Right cardiac atrium (tissue), 5 donors: ENCODE measurements at regions not wholly inside any gene's neighbourhood (a gene's known extent, or its start where the extent isn't known, plus 50 kb on each side); places are given as distances from the start of the nearest gene placed in this dataset.
"Not testable (repeated sequence)": the region's sequence is repeated elsewhere in the genome, so short reads cannot be mapped to it uniquely, and the experiment has no call there.

Experiments
- ATAC-seq, 2 donors: fragments of 200-7000 bp; cut with Tn5 transposase; one replicate each; pipeline versions ENCODE4 v1.8.0 to v1.9.1; 2020; ENCODE audit warnings: moderate library complexity in 2 of 2, mild to moderate bottlenecking in 1 of 2
- DNase-seq, 3 donors: peaks; one replicate each; pipeline ENCODE4 v3.0.0-alpha.2; 2020
- H3K27ac ChIP-seq: one replicate; pipeline ENCODE4 v1.5.1; 2013; ENCODE audit warnings: mild to moderate bottlenecking, low read length, control low read depth, moderate library complexity
- H3K27me3 ChIP-seq: one replicate; pipeline ENCODE4 v1.6.1; 2013; ENCODE audit not compliant: control insufficient read depth, insufficient read depth
- H3K4me1 ChIP-seq: one replicate; pipeline ENCODE4 v1.6.1; 2013; ENCODE audit warnings: low read length; ENCODE audit not compliant: control insufficient read depth, insufficient read depth
- H3K4me3 ChIP-seq: one replicate; pipeline ENCODE4 v1.5.1; 2013; ENCODE audit warnings: low read length, control low read depth
- H3K9me3 ChIP-seq: one replicate; pipeline ENCODE4 v1.6.1; 2013; ENCODE audit warnings: low read length; ENCODE audit not compliant: control insufficient read depth
- WGBS: extraction: QIAGEN DNeasy Blood & Tissue Kit; methylation state at CpG from one replicate; pipeline ENCODE4 v1.1.7; 2013; 5-methylcytosine and 5-hydroxymethylcytosine counted together
- intact Hi-C, 4 donors: fragments of 100-400 bp; cut with DNase I; formaldehyde crosslinking; loops; one replicate each; pipeline versions ENCODE4 v1.11.0 to v1.14.0; 2022 to 2023
- donor health status: healthy with polysubstance abuse.
- donor health status: DM: no; HTN: yes; CAD: no.
- donor health status: DM: no; HTN: no; CAD: no.
- donor health status: DM: no; HTN: yes; CAD: no; lungs with severe emphysema.
- donor health status: DM: yes; HTN: yes; CAD: no.

DNA sequence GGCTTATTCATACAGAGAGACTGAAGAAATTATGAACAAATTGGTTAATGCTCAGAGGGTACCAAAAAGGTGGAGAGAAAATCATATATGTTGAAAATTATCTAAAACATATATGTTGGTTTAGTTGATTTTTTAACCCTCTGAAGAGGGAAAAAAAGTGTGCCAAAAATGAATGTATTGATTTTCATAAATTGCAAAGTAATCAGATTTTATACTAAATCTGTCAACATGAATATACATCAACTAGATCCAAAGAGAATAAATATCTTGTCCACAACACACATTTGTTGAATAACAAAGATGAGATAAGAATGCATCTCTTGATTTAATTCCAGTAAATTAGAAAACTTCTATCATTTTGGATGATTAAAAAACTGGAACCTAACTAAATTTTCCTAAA is 125.3 kb upstream of the TACR3 start:
- no peak overlapping the region for H3K4me3 ChIP-seq
- no peaks in the 10 kb centered on the region for H3K9me3 ChIP-seq
- no peaks in the 10 kb centered on the region for H3K27me3 ChIP-seq
- no peaks in the 10 kb centered on the region for H3K4me1 ChIP-seq
- intact Hi-C loops = no loop called here
- H3K27ac ChIP-seq = no peak overlapping the region
- ATAC-seq (no peak), DNase-seq (no peak)

DNA sequence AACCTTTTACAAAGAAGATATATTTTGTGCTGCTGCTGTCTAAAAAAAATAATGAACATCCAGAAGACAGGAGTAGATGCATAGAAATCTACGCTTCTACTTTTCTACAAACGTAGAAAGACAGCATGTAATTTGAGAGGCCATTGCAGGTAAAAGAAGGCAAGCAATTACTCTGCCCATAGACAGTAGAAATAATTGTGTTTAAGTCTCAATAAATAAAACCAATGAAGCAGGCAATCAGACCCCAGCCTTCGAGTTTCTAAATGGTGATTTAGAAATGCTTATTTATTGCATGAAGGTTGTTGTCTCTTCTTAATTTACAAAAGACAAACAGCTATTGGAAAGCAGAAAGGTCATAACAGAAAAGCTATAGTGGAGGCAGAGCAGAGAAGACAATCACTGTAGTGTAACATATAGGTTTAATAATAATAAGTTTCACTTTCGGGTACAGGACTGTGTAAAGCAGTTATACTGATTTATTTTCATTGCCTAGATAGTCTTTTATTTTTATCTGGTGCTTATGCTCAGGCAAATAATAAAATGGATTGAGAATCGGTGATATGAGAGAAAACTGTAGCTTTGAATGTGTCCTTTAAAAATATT is 123.0 kb upstream of the TACR3 start:
- WGBS = 69% methylated on average over 5 of the region's 5 CpGs
- intact Hi-C loops = no loop called here
- Histone ChIP-seq H3K9me3 (no peaks in the 10 kb centered on the region), H3K27me3 (no peaks in the 10 kb centered on the region), H3K27ac (no peak overlapping the region), H3K4me1 (no peaks in the 10 kb centered on the region), H3K4me3 (no peak overlapping the region)
- DNase-seq (no peak), ATAC-seq (no peak)

DNA sequence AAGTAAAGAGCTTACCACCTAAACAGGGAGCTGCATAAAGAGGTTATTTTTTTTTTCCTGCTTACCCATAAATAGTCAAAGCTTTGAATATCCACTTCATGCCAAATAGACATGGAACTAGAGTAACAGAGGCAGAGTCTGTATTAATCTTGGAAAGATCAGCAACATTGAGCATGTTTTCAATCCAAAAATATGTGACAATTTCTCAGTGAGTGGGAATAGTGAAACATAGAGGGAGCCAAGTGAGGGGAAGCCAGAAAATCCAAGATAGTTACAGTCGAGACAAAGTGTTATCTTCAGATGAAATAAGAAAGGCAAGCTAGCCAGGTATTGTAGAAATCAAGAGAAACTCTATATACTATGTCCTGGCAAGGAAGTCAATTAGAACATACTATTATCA is 122.3 kb upstream of the TACR3 start:
- ATAC-seq = no peak
- Histone ChIP-seq H3K4me1 (no peaks in the 10 kb centered on the region), H3K27me3 (no peaks in the 10 kb centered on the region), H3K4me3 (no peak overlapping the region), H3K9me3 (no peaks in the 10 kb centered on the region), H3K27ac (no peak overlapping the region)
- no peak for DNase-seq
- intact Hi-C loops = no loop called here
- WGBS = 40% methylated on average over 1 of the region's 1 CpG

DNA sequence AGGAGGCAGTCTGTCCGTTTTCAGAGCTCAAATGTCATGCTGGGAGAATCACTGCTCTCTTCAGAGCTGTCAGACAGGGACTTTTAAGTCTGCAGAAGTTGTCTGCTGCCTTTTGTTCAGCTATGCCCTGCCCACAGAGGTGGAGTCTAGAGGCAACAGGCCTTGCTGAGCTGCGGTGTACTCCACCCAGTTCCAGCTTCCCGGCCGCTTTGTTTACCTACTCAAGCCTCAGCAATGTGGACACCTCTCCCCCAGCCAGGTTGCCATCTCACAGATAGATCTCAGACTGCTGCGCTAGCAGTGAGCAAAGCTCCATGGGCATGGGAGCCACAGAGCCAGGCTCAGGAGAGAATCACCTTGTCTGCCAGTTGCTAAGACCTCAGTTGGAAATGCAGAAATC is 90.5 kb upstream of the TACR3 start:
- H3K4me3 ChIP-seq, H3K4me1 ChIP-seq, ATAC-seq, H3K9me3 ChIP-seq, intact Hi-C loops, H3K27ac ChIP-seq, H3K27me3 ChIP-seq: not testable (repeated sequence)
- DNase-seq = peak in 1 of 3 donors; percentile 21
- WGBS = 63% methylated on average over 5 of the region's 5 CpGs

DNA sequence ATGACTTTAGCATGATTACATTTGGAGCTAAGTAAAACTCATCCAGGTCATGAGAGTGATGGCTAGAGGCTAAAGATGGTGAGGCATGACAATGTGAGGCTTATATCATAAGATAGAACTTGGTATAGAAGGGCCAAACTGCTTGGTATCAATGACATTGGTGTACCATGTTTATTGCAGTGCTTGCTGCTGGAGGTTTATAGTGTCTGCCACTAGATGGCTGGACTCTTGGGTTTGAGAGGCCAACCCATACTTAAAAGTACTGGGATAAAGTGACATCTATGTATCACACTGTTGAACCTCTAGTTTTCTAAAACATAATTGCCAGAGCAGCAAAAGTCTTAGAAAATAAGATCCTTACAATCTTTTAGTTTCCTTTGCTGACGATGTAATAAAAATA is 83.0 kb upstream of the TACR3 start:
- ATAC-seq (no peak), DNase-seq (no peak)
- no peak overlapping the region for H3K4me3 ChIP-seq
- no peak overlapping the region for H3K27ac ChIP-seq
- H3K9me3 ChIP-seq = no peaks in the 10 kb centered on the region
- no peaks in the 10 kb centered on the region for H3K4me1 ChIP-seq
- H3K27me3 ChIP-seq = no peaks in the 10 kb centered on the region
- intact Hi-C loops = no loop called here
- 84% methylated on average over 1 of the region's 1 CpG for WGBS

DNA sequence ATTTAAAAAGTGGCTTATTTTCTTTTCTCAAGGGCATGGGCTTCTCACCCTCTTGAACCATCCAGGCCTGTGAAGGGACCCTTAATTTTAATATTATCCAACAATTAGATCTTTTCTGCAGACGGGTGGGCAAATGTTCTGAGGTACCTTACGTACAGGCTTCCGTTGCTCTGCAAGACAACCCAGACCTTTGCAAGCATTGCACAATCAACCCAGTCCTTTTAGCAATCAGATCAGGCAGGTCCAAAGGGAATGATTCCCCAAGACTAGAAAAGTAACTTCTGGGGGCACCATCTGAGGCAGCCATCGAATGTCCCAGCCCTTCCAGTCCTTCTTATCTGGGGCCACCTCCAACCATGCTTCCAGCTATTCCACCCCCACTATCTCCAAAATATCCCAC is 67.3 kb upstream of the TACR3 start:
- Histone ChIP-seq H3K4me3 (no peak overlapping the region), H3K4me1 (no peaks in the 10 kb centered on the region), H3K9me3 (no peaks in the 10 kb centered on the region), H3K27me3 (no peaks in the 10 kb centered on the region), H3K27ac (no peak overlapping the region)
- intact Hi-C loops = no loop called here
- ATAC-seq = no peak
- no peak for DNase-seq
- 86% methylated on average over 4 of the region's 4 CpGs for WGBS

DNA sequence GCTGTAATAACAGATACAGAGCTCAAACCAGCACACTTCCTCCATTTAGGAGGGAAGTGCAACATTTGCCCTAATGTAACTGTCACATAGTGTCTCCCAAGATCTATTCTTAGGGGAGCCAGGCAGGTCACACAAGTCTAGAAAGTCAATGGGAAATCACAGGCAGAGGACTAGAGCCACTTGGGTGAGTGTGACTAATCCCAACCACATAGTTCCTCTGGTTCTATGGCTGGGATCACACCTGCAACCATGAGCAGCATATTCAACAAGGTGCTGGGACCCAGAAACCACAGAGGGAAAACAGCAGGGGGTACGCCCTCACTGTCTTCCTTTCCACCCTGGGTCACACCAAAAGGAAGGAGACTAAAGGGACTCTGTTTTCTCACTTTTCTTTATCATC is 66.8 kb upstream of the TACR3 start:
- no peaks in the 10 kb centered on the region for H3K4me1 ChIP-seq

DNA sequence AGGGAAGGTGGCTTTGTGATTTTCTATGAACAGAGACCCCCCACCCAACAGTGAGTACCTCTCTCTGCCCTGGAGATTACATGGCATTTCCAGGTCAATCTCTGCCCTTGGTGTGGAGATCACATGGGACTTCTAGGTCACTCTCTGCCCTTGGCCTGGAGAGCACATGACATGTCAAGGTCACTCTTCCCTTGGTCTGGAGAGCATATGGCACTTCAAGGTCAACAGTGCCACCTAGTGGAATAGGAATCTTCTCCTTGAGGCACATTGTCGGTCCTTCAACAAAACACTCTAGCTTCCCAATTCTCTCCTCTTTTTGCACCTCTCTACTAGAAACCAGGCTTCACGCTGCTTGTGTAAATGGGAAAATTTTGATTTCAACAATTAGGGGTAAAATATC is 66.2 kb upstream of the TACR3 start:
- ATAC-seq (no peak), DNase-seq (no peak)
- 72% methylated on average over 2 of the region's 2 CpGs for WGBS
- intact Hi-C loops = no loop called here
- no peaks in the 10 kb centered on the region for H3K9me3 ChIP-seq
- no peaks in the 10 kb centered on the region for H3K27me3 ChIP-seq
- H3K4me3 ChIP-seq = no peak overlapping the region
- H3K27ac ChIP-seq = no peak overlapping the region
- no peaks in the 10 kb centered on the region for H3K4me1 ChIP-seq

More for the DNA sequence above, 66.8 kb upstream of the TACR3 start:
- Histone ChIP-seq H3K27ac (no peak overlapping the region), H3K9me3 (no peaks in the 10 kb centered on the region), H3K4me3 (no peak overlapping the region), H3K27me3 (no peaks in the 10 kb centered on the region)
- intact Hi-C loops = no loop called here
- ATAC-seq (no peak), DNase-seq (no peak)
- WGBS = 61% methylated on average over 1 of the region's 1 CpG

DNA sequence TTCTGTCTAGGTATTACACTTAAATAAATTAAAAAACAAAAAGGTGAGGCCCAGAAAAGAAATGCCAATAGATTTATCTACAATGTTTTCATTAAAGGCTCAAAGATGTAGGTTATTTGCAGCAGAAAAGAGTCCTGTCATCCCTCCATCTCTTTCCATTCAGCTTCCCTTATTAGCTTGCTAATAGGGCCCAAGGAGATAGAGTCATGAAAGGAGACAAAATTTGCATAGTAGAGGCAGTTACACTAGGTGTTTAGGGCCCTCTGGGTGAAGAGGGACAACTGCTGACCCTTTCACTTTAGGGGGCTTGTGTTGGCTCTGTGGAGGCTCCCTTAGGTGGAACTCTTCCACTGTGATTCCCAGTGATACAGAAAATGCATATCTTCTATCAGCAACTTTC is 58.4 kb upstream of the TACR3 start:
- Histone ChIP-seq H3K27ac (no peak overlapping the region), H3K4me1 (no peaks in the 10 kb centered on the region), H3K9me3 (no peaks in the 10 kb centered on the region), H3K4me3 (no peak overlapping the region), H3K27me3 (no peaks in the 10 kb centered on the region)
- ATAC-seq = no peak
- DNase-seq = no peak
- intact Hi-C loops = no loop called here

DNA sequence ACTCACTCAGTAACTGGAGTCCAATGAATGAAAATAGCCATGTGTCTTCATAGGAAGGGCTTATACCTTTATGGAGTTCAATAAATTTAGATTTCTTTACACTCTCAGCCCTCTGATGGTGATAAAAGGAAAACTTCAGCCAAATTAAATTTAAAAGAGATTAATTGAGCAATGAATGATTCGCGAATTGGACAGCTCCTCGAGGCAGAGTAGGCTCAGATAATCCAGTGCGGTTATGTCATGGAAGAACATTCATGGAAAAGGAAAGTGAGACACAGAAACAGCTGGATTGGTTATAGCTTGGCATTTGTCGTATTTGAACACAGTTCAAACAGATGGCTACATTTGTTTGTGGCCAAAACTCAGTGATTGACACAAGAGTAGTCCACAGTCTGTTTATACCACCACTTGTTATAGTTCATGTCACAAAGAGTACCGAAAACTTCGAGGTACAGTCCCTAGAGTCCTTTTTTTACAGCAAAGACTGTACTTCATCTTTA is 54.6 kb upstream of the TACR3 start:
- WGBS = 56% methylated on average over 7 of the region's 7 CpGs
- H3K4me1 ChIP-seq = no peaks in the 10 kb centered on the region
- no peak overlapping the region for H3K4me3 ChIP-seq
- no peaks in the 10 kb centered on the region for H3K27me3 ChIP-seq
- no peak overlapping the region for H3K27ac ChIP-seq
- intact Hi-C loops = no loop called here
- H3K9me3 ChIP-seq = no peaks in the 10 kb centered on the region
- no peak for DNase-seq
- no peak for ATAC-seq

DNA sequence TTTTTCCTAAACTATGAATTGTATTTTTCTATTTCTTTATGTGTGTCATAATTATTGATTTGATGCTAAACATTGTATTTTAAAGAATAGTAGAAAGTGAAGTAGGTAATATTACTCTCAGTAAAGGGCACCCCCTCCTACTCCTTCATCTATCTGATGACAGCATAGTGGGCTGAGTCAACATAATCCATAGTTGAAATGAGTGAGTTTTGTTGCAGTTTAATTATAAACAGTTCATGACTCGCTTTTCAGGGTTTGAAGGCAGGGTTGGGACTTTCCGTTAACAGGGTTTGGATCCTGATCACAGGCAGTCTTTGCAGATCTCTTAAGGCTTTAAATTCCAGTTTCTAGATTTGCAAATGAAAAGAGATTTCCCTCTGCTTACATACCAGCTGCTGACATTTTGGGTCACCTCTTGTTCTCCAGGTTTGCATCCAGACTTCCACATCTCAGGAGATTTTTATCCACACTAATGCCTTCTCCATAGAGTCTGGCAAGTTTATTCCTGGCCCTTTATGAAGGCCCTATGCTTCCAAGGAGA is 54.0 kb upstream of the TACR3 start:
- intact Hi-C loops = no loop called here
- Histone ChIP-seq H3K4me1 (no peaks in the 10 kb centered on the region), H3K27ac (no peak overlapping the region), H3K4me3 (no peak overlapping the region), H3K27me3 (no peaks in the 10 kb centered on the region), H3K9me3 (no peaks in the 10 kb centered on the region)
- WGBS = 76% methylated on average over 2 of the region's 2 CpGs
- ATAC-seq (no peak), DNase-seq (no peak)
